PFSK-1 (cell line): ENCODE measurements at regions not wholly inside any gene's neighbourhood (a gene's known extent, or its start where the extent isn't known, plus 50 kb on each side); places are given as distances from the start of the nearest gene placed in this dataset.

Source experiments
- FOXP2 ChIP-seq: optimal IDR thresholded peaks from 2 replicates; pipeline ENCODE3; 2011; ENCODE audit warnings: borderline replicate concordance, control low read depth, inconsistent platforms; ENCODE audit not compliant: insufficient read depth; ENCODE audit errors: extremely low read length, extremely low read depth
- POLR2AphosphoS5 ChIP-seq: IDR thresholded peaks from 2 replicates; pipeline ENCODE4 v1.6.1; 2012; ENCODE audit warnings: low read depth, mild to moderate bottlenecking, control low read depth, low read length, moderate library complexity
- REST ChIP-seq, 2 experiments: IDR thresholded peaks; 2 replicates each; pipeline versions ENCODE4 v1.6.1 to v1.8.0; 2011 to 2012; ENCODE audit warnings: low read depth in 2 of 2, low read length in 2 of 2, control low read depth in 1 of 2, inconsistent platforms in 1 of 2, mild to moderate bottlenecking in 1 of 2, moderate library complexity in 1 of 2; ENCODE audit not compliant: insufficient read depth in 1 of 2
- SIN3A ChIP-seq: IDR thresholded peaks from 2 replicates; pipeline ENCODE4 v1.6.1; 2012; ENCODE audit warnings: mild to moderate bottlenecking, low read length, moderate library complexity, borderline replicate concordance; ENCODE audit not compliant: insufficient read depth
- TAF1 ChIP-seq: IDR thresholded peaks from 2 replicates; pipeline ENCODE4 v1.6.1; 2012; ENCODE audit warnings: low read length, control low read depth, borderline replicate concordance; ENCODE audit not compliant: insufficient read depth

DNA sequence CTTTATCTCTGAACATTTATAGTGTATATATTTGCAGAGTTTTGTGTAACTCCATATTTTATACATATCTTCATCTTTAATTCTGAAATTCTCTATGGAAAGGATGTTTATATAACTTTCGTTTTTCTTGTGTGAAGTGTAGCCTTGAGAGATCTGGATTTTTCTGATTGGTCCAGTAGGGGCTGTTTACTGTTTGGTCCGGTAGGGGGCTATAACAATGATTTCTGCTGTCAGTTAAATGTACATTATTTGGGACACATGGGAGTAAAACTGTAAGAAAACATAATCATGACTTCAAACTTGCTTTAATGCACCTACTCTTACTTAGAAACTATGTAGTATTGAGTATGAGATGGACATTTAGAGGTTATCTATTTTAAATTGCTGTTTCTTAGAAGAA is 527.1 kb upstream of the ARRDC3 start:
- TF ChIP-seq FOXP2 (no peak), SIN3A (no peak), POLR2AphosphoS5 (no peak), REST (IDR thresholded peaks at IDR 0.05; ENCODE audit: insufficient read depth in 1 of 2, low read depth in 2 of 2, low read length in 2 of 2) (no peak), TAF1 (no peak)

GRCh38 chr5:91906494-91906893 is 523.4 kb upstream of the ARRDC3 start:
- TF ChIP-seq REST (IDR thresholded peaks at IDR 0.05; ENCODE audit: insufficient read depth in 1 of 2, low read depth in 2 of 2, low read length in 2 of 2) (no peak), SIN3A (no peak), TAF1 (no peak), FOXP2 (no peak), POLR2AphosphoS5 (no peak)

GRCh38 chr5:91906027-91906426 is 522.9 kb upstream of the ARRDC3 start:
- no peak for TF ChIP-seq TAF1
- TF ChIP-seq REST (IDR thresholded peaks at IDR 0.05; ENCODE audit: insufficient read depth in 1 of 2, low read depth in 2 of 2, low read length in 2 of 2), result no peak
- TF ChIP-seq FOXP2, result no peak
- no peak for TF ChIP-seq SIN3A
- no peak for TF ChIP-seq POLR2AphosphoS5

DNA sequence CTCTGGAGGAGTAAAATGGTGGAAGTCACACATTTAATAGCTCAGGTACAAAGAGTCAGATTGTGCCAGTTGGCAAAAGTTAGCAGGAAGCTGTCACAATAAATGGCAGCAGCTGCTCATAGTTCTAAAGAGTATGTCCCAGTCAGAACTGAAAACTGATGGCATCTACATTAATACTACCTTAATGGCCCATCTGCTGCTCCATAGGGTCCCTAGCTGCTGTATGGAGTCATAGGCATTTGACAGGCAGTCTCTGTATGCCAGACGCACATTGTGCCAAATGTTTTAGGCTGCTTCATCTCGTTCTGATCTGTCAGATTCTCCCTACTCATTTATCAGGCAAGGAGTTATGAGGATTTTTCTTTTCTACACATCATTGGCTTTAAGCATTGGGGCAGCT is 515.8 kb upstream of the ARRDC3 start:
- TF ChIP-seq SIN3A (no peak), TAF1 (no peak), REST (IDR thresholded peaks at IDR 0.05; ENCODE audit: insufficient read depth in 1 of 2, low read depth in 2 of 2, low read length in 2 of 2) (no peak), POLR2AphosphoS5 (no peak), FOXP2 (no peak)

- TF ChIP-seq TAF1 (no peak), REST (IDR thresholded peaks at IDR 0.05; ENCODE audit: insufficient read depth in 1 of 2, low read depth in 2 of 2, low read length in 2 of 2) (no peak), SIN3A (no peak), FOXP2 (no peak), POLR2AphosphoS5 (no peak)
Measured at GRCh38 chr5:91898019-91898418, 514.9 kb upstream of the ARRDC3 start.
